Islet of Langerhans (tissue), 1 donor: ENCODE measurements at regions not wholly inside any gene's neighbourhood (a gene's known extent, or its start where the extent isn't known, plus 50 kb on each side); places are given as distances from the start of the nearest gene placed in this dataset.
"Not testable (repeated sequence)": the region's sequence is repeated elsewhere in the genome, so short reads cannot be mapped to it uniquely, and the experiment has no call there.

Source experiments
- FAIRE-seq: peaks from one replicate; lab custom pipeline; 2011; peaks lifted over from hg19 to GRCh38; lab: Jason Lieb, UNC

DNA sequence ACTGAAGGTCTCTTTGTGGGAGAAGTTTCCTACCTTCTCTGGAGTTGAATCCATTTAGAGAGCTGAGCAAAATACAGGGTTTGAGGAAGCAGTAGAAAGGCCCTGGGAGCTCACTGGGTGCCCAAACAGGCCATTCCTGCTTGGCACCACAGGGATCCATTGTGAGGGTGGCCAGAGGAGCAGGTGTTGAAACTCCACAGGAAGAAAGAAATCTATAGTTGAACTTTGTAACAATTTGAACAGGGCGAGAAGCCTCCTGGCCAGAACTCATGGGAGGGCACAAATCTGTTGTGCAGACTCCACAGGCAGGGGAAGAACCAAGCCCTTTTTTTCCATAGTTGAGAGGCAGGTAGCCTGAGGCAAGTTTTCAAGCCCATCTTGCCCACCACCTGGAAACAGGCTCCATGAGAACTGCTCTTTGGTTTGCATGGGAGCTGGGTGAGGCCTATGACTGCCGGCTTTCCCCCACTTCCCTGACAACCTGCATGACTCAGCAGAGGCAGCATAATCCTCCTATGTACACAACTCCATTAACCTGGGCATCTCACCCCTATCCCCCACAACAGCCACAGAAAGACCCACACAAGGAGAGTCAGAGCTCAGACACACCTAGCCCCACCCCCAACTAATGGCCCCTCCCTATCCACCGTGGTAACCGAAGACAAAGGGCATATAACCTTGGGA, 1053.0 kb downstream of the TSN start:
- FAIRE-seq = no peak

DNA sequence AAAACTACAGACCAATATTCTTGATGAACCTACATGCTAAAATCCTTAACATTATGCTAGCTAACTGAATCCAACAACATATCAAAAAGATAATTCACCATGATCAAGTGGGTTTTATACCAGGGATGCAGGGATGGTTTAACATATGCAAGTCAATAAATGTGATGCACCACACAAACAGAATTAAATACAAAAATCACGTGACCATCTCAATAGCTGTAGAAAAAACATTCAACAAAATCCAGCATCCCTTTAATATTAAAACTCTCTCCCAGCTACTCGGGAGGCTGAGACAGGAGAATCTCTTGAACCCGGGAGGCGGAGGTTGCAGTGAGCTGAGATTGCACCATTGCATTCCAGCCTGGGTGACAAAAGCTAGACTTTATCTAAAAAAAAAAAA, 1056.8 kb downstream of the TSN start:
- not testable (repeated sequence) for FAIRE-seq

DNA sequence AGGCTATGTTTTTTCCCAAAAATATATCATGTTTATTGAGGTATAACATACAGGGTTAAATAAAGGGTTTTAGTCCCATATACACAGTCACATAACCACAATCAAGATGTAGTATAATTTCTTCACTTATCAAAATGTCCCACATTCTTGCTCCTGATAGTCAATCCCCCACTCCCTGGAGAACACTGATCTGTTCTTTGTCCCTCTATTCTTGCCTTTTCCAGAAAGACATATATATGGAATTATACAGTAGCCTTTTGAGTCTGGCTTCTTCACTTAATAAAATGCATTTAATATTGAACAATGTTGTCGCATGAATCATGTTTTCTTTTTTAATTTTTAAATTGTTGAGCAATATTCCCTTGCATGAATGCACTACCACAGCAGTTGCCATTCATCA, 1059.7 kb downstream of the TSN start:
- FAIRE-seq = no peak

DNA sequence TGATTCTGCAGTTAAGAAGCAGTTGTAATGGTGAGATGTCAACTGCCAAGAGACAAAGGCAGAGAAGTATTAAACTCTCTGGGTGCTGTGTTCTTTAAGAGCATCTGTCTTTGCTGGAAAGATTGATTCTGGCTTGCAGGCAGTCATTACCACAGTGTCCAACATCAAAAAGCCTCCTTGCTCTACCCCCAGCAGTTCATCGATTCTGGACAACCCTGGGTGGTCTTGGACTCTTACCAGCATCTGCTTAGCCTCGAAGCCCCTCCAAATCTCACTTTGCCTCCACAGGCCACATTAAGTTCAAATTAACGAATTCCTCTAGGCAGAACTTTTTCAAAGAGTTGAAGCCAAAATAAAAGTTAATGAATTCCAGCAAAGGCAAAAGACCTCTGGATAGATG, 1061.4 kb downstream of the TSN start:
- no peak for FAIRE-seq

DNA sequence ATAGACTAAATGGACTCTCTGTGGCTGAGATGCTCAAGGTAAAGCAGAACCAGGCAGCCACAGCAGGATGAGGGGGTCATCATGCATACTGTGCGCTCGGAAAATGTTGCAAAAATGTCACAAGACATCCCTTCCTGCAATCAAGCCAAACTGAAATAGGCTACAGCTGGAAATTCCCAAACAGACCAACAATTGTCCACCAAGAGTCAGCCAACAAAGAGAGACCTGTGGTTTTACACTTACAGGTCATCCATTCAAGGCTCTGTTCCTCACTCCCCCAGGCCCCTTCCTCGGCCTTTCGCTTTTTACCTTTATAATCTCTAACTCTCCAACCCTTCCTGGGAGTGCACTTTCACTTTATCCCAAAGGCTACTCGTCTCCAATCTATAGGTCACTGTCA, 1066.9 kb downstream of the TSN start:
- no peak for FAIRE-seq

DNA sequence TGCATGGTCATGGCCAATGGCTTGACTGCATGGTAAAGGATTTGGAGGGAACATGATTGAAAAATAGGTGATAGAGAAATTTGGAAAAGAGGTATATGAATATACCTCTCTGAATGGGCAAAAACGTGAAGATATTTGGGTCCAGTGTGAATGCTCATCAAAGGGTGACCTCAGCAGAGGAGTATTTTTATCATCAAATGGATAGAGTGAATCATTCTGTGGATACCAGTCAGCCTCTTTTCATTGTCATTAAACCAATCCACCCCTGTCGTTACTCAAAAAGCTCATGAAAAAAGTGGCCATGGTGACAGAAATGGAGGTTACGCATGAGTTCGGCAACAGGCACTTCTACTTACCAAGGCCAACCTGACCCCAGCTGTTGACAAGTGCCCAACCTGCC, 1074.7 kb downstream of the TSN start:
- FAIRE-seq = no peak

DNA sequence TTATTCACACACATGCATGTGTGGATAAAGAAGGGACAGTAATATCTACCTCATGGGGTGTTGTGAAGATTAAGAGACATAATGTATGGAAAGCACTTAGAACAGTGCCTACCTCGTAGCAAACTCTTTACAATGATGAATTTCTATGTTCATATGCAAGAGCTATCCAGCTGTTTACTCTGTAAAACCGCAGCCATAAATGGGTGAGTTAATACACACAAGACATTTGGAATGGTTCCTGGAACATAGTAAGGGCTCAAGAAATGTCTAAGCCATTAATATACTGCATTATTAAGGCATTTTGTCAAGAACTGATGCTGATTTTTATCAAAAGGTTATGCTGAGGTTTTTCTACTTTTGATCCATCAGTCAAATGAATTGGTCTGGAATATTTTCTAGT, 1076.2 kb downstream of the TSN start:
- no peak for FAIRE-seq

DNA sequence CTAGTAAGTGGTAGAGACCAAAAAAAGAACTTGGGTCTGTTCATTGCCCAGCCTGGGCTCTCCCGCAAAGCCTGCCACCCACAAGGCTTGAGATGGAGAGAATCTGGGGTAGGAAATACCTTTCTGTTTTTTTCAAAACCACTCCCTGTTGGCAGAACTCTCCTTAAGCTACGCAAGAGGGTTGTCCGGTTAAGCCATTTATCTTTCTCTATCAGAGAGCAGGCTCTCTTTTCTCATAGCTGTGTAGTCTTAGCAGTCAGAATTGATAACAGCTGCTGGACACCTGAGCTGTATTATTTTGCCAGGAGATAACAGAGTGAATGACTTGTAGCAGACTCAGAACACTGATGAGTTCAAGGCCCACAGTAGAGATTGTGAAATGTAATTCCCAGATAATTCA, 1088.1 kb downstream of the TSN start:
- FAIRE-seq = no peak

DNA sequence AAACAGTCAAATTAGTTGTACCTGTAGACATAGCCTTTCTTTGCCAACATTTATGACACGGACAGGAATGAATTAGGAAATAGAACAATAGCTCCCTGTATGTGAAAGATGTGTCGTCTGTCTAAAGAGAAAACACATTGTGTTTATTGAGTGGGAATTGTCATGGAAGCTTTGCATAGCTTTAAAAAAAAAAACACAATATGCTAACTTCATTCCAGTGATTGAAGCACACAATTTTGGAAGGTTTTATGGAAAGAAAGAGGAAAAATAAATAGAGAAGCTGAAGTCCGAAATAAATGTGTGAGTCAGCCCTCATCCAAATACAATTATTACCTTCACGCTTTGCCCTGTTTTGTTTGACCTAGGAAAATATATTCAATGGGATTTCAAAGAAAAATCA, 1095.7 kb downstream of the TSN start:
- no peak for FAIRE-seq

DNA sequence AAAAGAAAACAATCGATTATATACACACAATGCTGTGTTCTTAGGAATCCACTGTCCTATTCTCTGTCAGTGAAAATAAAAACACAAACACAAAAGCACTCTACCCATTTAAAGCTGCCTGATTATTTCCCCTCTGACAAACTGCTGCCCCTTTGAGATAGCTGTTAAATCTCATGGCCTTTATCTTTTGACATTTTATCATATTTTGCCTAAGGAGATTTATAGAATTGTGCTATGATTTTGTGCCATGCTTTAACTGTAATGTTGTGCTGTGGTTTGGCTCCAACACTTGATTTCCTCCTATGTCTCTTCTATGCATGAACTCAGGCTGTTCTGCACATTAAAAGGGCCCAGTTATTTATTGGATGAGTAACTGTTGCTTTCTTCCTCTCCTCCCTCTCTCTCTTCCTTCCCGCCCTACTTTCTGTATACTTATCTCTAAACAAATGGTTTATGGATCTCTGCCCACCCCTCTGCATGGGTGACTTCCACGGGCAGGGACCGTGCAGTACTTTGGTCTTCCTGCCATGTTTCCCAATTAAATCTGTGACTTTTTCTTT, 1096.6 kb downstream of the TSN start:
- no peak for FAIRE-seq

DNA sequence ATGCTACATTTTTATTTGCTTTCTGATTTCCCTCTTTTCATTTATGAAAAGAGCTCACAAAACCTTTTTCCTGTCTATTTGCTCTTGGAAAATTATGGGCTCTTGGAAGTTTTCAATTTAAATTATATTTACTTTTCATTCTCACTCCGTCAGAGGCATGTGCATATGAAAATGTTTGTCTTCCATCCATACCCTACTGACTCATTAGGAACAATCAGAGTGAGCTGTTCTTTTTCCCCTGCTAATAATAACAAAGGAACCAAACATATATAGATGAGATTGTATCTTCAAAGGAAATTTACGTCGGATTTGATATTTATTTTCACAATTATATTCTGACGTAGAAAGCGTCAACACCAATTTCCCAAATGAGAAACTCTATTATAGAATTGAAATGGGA, 1101.2 kb downstream of the TSN start:
- FAIRE-seq = no peak

DNA sequence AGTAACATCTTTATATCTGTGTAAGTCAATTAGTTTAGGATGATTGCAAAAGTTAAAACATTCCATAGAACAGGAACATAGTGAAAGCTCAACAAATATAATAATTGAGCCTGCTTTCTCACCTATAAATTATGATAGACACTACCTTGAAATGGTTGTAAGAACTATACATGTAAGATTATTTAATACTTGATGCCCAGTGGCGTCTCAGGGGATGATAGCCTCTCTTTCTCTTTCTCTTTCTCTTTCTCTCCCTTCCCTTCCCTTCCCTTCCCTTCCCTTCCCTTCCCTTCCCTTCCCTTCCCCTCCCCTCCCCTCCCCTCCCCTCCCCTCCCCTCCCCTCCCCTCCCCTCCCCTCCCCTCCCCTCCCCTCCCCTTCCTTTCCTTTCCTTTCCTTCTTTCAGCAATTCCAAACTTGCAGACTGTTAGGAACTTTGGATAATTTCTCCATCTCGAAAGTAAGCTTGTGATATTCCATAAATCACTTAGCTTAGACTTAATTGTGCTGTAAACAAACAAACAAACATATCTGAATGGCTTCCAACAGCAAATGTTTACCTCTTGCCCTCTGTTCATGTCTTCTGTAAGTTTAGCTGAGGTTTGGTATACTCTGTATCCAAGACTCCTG, 1102.7 kb downstream of the TSN start:
- no peak for FAIRE-seq

DNA sequence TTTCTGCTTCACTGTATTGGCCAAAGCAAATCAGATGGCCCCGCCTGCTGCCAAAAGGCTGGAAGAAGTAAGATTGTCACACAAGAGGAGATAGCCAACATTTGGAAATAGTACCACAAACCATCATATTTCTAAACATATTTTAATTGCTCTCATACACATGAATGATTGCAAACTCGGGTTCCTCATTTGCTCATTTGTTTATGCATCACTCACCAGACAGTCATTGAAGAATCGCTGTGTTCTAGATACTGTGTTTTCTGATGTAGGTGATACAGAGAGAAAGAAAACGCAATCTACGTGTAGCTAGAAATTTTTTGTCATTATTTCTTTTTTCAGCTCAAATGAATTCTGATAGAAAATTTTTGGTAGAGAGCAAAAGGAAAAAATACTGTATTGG, 1103.4 kb downstream of the TSN start:
- FAIRE-seq = no peak

DNA sequence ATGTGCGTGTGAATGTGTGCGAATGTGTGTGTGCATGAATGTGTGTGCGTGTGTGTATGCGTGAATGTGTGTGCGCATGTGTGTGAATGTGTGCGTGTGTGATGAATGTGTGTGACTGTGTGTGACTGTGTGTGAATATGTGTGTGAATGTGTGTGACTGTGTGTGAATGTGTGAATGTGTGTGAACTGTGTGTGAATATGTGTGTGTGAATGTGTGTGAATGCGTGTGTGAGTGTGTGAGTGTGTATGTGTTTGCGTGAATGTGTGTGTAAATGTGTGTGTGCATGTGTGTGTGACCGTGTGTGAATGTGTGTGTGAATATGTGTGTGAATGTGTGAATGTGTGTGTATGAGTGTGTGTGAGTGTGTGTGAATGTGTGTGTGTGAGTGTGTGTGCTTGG, 1103.8 kb downstream of the TSN start:
- no peak for FAIRE-seq

DNA sequence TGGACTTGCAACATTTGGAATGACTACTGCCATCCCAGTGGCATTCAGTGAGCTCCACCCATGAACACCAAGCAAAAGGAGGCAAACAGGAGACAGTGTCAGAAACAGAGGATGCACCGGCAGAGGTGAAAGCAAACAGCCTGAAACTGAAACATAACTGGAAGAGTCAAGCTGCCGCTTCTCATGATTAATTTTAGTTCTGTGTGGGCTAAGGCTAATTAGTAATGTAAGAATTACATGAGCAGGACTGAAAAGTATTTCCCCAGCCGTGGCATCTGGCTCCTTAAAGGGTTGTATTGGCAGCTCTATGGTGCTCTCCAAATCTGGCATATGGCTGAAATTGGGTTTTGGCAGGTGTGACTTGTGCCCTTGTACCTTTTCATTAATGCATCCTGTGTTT, 1108.1 kb downstream of the TSN start:
- FAIRE-seq = no peak

DNA sequence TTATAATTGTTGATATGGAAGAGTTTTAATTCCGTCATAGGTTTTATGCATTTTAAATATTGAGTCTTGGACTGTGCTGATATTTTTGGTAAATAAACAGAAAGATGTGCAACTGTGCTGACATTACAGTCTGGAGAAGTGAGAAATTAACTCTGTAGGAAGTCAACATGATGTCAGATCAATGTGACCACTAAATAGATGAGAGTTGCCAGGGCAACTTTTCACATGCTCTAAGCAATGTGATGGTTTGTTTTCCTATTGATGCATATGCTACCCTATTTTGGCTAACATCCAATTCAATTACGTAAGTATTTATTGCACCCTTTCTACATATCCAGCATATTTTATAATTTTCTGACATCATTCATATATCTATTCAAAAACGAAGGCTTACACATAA, 1109.3 kb downstream of the TSN start:
- no peak for FAIRE-seq

DNA sequence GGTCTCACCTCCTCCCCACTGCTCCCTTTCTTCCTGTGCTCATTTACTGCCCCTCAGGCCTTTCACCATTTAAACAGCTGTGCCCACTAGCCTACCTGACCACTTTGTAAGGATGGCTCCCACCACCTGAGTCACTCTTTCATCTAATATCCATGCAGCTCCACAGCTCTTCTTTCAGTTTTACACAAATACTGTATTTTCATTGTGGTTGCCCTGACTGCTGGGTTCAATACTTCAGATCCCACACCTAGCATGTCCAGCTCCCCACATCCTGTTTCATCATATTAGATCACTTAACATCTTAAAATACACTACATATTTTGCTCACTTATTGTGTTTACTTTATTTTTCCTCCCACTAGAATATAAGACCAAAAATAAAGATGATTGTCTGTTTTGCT, 1110.6 kb downstream of the TSN start:
- no peak for FAIRE-seq

DNA sequence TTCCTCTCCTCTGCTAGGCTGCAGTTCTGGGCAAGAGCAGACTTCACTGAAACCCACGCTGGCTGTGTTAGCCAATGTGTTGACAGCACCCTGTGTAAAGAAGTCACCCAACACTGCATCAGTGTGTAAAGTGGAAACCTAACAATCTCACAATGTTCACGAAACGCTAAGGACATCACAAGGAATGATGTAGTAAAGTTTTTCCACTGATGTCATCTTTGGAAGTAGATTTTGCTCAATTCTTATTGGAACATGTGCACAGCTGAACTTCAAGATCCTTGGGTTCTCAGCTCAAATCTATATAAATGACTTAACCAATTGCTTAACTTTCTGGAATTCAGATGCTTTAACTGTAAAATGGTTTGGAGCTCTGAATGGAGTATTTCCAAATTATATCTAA, 1112.5 kb downstream of the TSN start:
- FAIRE-seq = no peak

DNA sequence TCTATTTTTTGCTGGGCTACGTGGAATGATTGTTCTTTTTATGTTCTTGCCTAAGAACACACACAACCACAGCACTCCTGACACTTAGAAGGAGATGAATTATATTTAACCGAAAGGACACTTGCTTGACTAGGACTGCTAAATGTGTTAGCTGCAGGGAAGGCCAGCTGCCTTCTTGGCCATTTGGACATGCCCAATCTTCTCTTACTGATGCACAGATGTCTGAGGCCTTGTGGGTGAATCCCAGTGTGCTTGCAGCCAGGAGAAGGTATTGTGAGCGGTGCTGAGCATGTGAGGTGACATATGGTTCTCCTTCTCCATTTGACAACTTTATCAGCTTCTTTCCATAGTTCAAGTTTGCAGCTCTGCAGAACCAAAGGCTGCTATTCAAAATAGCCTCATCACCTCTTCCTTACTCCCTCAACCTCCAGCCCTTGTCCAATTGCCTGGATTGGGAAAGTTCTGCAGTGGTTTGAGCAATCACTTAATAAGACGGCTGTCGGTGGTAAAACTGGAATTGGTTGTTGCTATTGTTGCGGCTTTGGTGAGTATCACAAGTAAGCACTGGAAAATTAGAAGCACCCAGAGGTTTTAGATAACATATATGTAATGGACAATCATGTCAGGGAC, 1113.3 kb downstream of the TSN start:
- no peak for FAIRE-seq

DNA sequence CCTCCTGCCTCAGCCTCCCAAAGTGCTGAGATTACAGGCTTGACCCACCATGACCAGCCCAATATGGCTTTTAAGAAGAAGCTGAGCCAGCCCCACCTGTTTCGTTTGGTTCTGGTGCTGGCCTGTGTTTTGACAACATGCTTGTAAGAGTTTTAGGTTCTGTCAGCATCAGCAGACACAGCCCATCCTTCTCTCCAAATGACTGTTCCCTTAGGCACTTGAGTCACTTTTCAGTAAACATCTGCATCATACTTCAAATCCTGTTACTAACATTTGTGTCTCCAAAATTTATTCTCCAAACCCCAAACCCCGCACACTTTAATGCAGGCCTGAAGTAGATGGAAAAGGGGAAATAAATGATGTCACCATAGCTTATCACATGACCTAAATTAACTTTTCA, 1118.5 kb downstream of the TSN start:
- no peak for FAIRE-seq

DNA sequence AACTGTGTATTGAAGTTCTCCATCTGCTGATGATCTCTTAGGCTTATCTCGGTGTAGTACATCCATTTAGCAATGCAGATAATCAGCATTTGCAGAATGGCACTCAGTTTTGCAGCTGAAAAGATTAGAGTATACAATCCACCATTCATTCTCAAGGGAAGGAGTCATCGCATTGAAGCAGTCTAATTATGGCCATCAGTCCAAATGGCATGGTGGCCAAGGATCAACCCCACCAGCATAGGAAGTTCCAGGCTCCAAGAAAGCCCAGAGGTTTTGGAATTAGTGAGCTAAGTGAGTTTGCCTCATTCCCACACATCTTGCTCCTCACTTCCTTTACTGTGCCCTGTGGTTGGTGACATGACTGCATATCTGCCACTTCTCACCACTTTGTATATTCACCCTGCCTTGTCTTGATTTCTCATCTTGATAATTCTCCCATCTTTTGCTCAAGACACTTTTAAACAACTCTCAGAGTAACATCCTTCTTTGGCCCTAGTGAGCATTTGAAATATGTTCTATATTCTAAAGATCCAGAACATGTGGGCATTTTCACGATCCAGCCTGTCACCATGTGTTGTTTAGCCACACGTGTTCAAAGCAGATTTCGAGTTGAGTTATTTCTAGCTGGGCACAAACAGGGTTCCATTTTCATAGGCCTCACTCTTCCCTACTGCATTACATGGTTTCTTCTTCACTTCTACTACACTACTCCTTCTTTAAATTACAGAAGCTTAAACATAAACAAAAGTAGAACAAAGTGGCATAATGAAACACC, 1119.8 kb downstream of the TSN start:
- no peak for FAIRE-seq

DNA sequence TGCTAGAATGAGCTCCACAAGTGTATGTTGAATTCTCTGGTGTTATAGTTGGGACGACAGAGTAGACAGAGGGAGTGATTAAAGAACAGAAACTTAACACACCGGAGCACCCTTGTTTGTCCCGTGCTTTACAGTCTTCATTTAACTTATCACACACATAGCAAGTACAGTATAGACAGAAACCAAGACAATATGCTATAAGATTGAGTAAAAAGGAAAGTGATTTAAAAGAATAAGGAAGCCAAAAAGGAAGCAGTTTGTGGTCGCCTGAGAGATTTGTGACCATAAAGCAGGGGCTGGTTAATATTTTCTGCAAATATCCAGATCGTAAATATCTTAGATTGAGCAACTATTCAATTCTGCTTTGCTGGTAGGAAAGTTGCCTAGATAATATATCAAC, 1128.4 kb downstream of the TSN start:
- FAIRE-seq = no peak

DNA sequence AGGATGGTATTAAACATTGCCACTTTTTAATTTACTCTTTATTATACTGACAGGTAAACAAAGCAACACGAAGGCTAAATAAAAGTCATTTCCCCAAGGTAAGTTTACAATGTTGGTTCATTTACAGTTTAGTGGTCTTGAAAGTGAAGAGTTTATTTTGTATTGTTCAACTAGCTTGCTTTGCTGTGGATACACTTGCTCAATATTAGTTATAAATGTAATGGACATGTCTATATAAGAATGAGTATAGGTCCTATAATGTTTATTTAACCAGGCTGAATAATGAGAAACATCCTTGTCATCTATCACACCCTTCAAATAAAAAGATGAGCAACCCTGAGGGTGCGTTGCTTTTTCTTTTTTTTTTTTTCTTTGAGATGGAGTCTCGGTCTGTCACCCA, 1129.4 kb downstream of the TSN start:
- FAIRE-seq = no peak
